HL-60 (cell line): ENCODE measurements at regions not wholly inside any gene's neighbourhood (a gene's known extent, or its start where the extent isn't known, plus 50 kb on each side); places are given as distances from the start of the nearest gene placed in this dataset.

Experiments
- DNase-seq, 2 experiments: peaks; one replicate each; pipeline ENCODE4 v3.0.0-alpha.2; 2010 to 2020; ENCODE audit warnings: low read depth in 1 of 2, low spot score in 1 of 2
- H3K27ac ChIP-seq: fragments of 250-450 bp; sonication (Bioruptor Pico); replicated peaks from 2 replicates; pipeline ENCODE4 v1.5.1; 2020; ENCODE audit warnings: mild to moderate bottlenecking, moderate library complexity
- H3K27me3 ChIP-seq: fragments of 250-450 bp; sonication (Bioruptor Pico); 2 replicates; pipeline ENCODE4 v1.5.1; 2021; ENCODE audit warnings: mild to moderate bottlenecking, moderate library complexity; ENCODE audit not compliant: insufficient read depth, poor library complexity, severe bottlenecking
- H3K4me3 ChIP-seq: replicated peaks from 2 replicates; pipeline ENCODE4 v1.5.1; 2011; ENCODE audit warnings: mild to moderate bottlenecking, control low read depth, low read length; ENCODE audit not compliant: insufficient read depth
- CTCF ChIP-seq: IDR thresholded peaks from one replicate; pipeline ENCODE4 v1.5.1; 2011; ENCODE audit warnings: low read length, control low read depth, inconsistent platforms; ENCODE audit not compliant: insufficient read depth
- GABPA ChIP-seq: IDR thresholded peaks from 2 replicates; pipeline ENCODE4 v1.6.1; 2012; ENCODE audit warnings: low read depth
- POLR2AphosphoS5 ChIP-seq: IDR thresholded peaks from 2 replicates; pipeline ENCODE4 v1.6.1; 2012; ENCODE audit warnings: low read depth
- REST ChIP-seq: IDR thresholded peaks from 2 replicates; pipeline ENCODE4 v1.6.1; 2012; ENCODE audit warnings: low read depth; ENCODE audit not compliant: insufficient replicate concordance
- SPI1 ChIP-seq: IDR thresholded peaks from 2 replicates; pipeline ENCODE4 v1.6.1; 2012; ENCODE audit warnings: low read depth, mild to moderate bottlenecking, borderline replicate concordance

- no peak overlapping the region for H3K27ac ChIP-seq
- no peak for DNase-seq
Measured at GRCh38 chr2:181752301-181752700, 72.0 kb upstream of the NEUROD1 start.

GRCh38 chr2:181753686-181754085 lies 73.4 kb upstream of the NEUROD1 start:
- H3K27ac ChIP-seq: no peak overlapping the region
- DNase-seq: no peak
- TF ChIP-seq POLR2AphosphoS5: no peak
- no peak for TF ChIP-seq SPI1
- TF ChIP-seq REST: no peak
- no peak for TF ChIP-seq CTCF
- no peak for TF ChIP-seq GABPA
- H3K4me3 ChIP-seq: no peak overlapping the region
- no peaks in the 10 kb centered on the region for H3K27me3 ChIP-seq

More at GRCh38 chr2:181752301-181752700, 72.0 kb upstream of the NEUROD1 start:
- Histone ChIP-seq H3K27me3 (no peaks in the 10 kb centered on the region), H3K4me3 (no peak overlapping the region)
- no peak for TF ChIP-seq REST
- no peak for TF ChIP-seq SPI1
- TF ChIP-seq POLR2AphosphoS5: no peak
- TF ChIP-seq CTCF: no peak
- no peak for TF ChIP-seq GABPA

GRCh38 chr2:181754105-181754504 lies 73.8 kb upstream of the NEUROD1 start:
- Histone ChIP-seq H3K27ac (no peak overlapping the region), H3K4me3 (no peak overlapping the region), H3K27me3 (no peaks in the 10 kb centered on the region)
- no peak for TF ChIP-seq CTCF
- TF ChIP-seq GABPA: no peak
- TF ChIP-seq REST: no peak
- TF ChIP-seq SPI1: no peak
- no peak for TF ChIP-seq POLR2AphosphoS5
- no peak for DNase-seq
